Fibroblast of the conjunctiva (primary cell): ENCODE measurements at regions not wholly inside any gene's neighbourhood (a gene's known extent, or its start where the extent isn't known, plus 50 kb on each side); places are given as distances from the start of the nearest gene placed in this dataset.
"Not testable (repeated sequence)": the region's sequence is repeated elsewhere in the genome, so short reads cannot be mapped to it uniquely, and the experiment has no call there.

Source experiments
- DNase-seq: peaks from one replicate; pipeline ENCODE4 v3.0.0-alpha.2; 2010; ENCODE audit warnings: low read depth

DNA sequence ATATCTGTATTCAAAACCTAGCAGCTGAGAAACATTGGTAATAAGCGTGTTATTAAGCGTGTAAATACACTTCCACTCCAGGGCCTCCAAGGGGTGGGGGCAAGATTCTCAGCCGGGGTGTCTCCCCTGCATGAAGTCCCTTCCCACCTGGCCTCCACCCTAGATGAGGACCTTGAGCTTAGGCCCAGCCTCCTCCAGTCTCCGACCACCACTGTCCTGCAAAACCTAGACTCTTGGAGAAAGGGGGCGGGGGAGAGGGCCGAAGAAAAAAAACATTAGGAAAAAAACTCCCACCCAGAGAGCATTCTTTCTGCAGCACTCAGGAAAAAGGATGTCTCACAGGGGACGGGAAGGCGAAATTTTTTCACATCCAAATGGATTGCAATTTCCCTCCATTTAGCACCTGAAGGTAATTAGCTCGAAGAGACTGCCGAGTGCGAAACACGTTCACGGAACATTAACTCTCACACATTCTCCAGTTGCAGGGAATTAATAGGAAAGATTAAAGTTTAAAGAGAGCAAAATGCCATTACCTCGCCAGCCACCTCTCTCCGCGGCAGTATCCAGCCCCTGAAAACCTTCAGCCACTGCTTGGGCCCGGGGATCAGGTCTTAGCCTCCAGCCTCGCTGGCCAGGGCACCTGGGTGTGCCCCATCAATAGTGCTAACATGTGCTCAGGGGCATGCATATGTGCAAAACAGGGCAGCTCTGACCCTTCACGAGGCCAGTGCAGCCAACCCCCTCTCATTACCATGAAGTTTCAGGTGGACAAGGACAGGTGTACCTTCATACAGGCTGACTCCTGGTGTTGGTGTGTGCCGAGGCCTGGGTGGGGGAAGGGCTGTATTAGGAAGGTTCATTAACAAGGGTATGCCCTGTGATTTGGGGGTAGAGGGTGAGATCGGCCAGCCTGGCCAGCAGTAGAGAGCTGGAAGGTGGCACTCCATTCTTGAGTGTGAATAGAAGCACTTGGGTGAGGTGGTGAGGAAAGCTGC, 77.2 kb downstream of the HIF1AN start:
- no peak for DNase-seq

DNA sequence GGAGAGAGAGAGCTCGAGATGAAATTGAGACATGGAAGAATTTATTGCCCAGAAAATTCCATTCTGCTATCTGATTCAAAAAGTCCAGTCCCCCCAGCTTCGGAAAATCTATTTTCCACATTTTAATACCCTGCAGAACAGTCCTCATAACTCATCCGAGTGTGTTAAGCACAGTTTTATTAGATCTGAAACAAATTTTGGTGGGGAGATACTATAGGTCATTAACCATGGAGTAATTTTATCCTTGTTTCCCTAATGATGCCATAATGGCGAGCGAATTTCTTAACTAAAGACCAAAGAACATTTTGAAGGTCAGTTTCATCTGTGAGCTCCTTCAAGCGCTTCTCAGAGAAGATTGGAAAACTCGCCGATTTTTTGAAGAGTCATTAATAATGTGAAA, 78.1 kb downstream of the HIF1AN start:
- no peak for DNase-seq

DNA sequence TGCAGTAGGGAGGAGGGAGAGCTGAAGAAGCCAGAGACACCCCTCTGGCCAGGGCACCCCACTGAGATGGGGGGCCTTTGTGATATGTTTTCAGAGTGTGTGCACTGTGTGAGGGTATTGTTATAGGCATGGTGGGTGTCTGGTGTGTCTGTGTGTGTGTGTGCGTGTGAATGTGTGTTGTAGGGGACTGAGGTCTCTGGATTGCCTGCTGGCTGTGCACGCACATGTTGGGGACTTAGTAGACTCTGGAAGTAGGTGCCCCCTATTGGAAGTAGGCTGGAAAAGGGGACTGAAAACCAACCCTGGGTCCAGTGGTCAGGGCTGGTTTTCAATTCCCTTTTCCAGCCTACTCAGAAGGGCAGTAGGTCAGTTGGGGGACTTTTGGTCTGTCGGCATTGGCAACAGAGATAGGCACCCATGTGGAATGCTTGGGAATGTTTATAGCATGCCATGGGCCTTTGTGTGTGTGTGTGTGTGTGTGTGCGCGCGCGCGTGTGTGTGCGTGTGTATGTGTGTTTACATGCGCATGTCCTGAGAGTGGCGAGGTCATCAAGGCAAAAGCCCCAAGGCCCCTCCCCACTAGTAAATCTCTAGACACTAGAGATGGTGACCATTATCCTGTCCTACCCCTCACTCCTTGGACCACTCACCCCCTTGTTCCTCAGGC, 78.8 kb downstream of the HIF1AN start:
- no peak for DNase-seq

DNA sequence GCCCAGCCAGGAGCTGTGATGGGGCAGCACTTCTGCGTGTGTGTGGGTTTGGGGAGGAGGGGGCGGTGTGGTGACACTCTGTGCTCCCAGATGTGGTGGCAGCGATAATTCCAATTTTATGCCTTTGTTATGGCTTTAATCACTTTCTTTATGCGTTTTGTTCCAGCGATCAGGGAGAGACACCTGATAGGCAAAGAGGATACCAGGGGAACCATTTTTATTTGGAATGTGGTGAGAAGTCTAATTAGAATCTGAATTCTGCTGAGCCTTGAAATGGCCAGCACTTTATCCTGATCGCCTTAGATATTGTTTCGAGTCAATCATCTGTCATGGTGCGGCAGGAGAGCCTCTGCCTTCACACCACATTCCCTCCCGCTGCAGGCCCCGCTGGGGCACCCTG, 79.5 kb downstream of the HIF1AN start:
- DNase-seq, result no peak

DNA sequence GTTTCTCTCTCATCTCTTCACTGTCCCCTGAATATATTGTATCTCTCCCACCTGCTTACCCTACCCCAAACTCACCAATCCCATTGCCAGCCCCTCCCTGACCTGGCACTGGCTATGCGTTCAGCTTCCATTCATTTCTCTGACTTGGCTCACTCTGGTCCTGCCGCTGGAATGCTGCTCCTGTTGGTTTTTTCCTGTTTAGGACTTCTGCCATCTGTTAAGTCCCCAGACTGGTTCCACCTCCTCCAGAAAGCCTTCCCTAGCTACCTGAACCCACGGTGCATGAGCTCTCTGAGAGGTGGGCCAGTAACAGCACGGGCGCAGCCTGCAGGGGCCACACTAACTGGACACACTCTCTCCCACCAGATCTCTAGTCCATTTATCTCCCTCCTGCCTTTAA, 80.2 kb downstream of the HIF1AN start:
- DNase-seq, result no peak

DNA sequence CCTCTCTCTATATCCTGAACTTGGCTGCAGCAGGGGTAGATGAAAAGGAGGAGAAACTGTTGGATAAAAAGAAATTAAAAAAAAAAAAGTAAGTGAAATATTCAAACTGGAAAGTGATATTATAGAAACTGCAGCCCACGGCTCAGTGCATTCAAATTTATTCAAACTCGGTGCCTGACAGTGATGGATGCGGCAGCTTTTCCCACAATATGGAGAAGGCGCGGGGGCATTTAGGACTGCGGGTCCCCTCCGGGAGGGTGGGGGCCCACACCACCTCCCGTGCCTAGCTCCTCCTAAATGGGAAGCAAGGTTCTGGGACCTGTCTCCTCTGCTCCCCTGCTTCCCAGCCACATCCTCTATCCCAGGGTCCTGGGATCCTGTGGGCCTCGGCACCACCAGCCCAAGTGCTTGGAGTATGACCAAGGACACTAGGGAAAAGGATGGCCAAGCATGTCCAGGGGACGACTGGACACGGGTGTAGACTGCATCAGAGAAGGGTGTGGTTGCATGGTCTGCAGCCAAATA, 82.4 kb downstream of the HIF1AN start:
- DNase-seq, result no peak

DNA sequence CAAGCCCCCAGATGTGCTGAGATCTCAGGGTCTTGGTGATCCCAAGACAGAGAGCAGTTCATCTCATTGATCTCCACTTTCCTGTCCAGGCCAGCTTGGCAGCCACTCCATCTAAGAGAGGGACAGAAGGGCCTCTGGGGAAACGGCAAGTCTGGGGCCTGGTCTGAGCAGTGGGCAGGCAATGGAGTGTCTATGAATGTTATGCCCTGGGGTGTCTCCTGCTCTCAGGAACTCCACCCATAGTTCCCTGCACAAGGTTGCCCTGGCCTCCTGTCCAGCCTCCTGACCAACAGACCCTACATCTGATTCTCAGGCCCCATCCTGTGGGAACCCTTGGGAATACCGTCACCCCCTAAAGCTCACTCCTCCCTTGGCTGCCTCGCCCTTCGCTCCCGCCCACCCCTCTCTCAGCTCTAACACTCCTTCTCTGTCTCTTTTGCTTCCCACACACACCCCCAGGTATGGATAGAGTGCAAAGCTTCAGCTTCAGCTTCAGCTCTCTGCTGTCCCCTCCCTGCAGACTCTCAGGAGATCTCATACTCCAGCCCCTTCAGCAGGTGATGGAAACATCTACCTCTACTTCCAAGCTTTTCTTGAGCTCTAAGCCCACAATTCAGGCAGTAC, 83.0 kb downstream of the HIF1AN start:
- no peak for DNase-seq

DNA sequence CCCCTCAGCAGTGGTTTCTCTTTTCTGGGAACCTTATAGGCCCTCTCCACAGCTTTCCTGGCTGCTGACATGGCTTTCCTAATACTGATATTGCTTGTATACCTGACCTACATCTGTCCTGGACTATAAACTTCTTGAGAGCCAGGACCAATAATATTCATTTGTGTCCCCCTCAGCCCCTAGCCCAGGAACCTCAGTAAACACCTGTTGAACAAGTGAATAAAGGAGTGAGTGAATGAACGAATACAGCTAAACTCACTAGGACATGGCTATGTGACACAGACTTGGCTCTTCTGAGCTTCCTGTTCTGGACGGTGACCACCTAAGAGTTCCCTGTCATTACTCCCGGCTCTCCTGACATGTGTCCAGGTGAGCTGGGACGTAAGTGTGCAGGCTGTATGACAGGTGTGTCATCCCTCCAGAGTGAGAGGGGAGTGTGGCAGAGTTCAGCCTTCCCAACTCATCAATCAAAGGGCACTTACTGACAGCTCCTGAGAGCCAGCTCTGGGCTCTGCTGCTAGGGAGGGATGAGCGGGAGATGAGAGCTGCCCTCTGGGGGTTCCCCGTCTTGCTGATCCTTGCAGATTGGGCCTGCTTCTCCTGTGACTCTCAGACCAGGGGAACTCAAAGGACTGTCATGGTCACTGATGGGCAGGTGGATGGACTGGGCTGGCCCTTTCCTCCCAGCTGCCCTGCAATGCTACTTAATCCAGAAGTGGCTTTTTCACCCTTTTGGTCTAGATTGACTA, 84.5 kb downstream of the HIF1AN start:
- DNase-seq, result no peak

DNA sequence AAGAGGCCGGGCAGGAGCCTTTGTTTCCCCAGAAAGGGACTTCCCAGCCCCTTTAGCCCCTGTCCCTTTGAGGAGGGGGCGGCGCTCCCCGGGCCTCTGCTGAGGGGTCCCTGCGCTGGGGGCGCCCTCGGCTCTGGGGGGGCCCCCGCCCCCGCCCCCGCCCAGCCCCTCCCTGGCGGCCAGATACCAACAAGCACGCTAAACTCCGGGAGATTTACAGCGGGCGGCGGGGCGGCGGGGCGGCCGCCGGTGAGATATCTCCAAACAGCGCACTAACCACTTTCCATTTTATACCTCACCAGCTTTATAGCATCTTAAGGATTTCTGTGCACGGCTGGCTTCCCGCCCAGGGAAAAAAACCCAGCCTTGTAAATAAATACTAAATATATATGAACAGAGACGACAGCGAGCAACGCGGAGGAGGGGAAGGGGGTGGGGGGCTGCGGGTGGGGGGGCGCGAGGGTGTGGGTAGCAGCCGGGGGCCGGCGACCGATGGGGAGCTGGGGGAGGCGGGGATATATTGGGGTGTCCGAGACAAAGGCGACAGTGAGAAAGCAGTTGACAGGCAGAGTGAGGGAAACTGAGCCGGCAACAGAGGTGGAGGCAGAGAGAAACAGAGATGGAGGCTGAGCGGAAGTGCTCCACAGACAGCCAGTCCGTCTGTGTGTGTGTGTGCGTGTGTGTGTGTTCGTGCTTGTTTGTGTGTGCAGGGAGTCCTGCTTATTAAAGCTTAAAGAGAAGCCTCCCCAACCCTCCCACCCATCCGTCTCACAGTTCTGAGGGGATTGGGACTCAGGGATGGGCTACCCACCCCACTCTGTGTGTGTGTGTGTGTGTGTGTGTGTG, 85.8 kb downstream of the HIF1AN start:
- DNase-seq, result no peak

DNA sequence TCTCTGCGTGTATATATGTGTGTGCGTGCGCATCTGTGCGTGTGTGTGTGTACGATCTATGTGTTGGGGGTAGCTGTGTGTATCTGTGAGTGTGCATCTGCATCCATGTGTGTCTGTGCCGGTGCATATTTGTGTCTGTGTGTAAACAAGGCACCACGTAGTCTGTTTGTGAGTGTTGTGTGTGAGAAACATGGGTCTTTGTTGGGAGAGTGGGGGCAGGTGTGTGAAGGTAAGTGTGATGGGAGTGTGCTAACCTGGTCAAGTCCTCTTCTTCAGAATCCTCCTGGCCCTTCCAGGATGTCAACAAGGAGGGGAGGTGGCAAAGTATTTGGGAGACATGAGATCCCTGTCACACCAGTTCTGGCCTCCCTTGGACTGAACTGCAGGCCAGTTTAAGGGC, 87.2 kb downstream of the HIF1AN start:
- DNase-seq, result no peak

DNA sequence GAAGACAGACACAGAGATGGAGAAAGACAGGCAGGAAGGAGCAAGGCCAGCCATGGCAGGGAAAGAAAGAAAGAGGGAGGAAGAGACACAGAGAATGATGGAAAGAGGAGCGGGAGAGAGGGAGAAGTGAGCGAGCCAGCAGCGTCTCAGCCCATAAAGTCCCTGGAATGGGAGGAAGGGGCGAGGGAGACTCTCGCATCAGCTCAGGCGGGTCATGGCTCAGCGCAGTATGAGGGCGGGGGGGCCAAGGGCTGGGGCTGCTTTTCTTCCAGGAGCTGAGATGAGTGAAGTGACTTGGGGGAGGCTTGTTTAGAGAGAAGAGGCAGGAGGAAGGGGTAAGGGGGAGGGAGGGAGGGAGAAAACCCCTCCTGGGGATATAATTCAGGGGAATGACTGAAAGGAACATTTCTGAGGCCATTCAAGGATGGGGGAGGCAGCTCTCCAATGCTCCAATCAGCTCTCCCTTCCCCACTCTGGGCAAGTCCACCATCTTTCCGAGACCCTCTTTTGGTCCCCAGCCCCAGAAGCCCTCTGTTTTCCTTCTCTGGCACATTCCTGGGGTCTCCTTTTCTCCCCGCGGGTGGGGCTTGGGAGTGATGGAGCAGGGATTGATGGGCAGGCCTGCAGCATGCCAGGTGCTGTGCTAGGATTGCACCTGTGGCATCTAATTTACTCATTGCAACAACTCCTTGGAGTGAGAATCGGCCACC, 87.9 kb downstream of the HIF1AN start:
- DNase-seq, result no peak

DNA sequence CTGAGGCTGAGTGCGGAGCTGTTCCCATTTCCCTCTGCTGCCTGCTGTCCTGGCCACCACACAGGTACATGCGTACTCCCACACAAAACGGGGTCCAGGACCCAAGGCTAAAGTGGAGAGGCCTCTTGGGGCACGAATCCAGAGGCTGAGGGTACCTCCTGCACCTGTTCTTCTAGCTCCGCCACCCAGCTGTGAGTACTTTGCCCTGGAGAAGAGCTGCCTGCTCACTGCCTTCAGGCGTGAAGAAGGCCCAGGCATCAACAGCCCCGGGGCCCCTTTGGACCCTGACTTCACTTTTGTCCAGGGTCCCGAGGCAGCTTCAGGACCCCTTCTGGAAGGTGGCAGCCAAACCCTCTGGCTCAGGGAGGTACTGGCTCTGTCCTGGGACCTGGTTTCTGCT, 88.6 kb downstream of the HIF1AN start:
- no peak for DNase-seq

DNA sequence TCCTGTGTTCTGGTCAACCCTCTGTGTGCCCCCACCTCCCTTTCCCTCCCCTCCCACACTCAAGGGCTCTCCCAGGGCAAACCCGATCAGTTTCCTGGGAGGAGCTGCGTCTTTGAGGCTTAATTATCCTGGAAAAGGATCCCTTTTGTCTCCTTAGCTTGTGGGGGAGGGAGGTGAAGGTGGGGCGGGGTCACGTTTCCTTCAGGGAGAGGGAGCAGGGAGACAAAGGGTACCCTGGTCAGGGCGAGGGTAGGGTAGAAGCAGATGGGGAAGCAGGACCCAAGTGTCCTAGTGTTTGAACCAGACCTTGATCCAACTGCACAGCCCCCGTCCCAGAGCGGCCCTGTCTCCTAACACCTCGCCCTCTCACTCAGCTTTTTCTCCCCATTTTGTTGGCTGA, 90.1 kb downstream of the HIF1AN start:
- DNase-seq, result no peak

DNA sequence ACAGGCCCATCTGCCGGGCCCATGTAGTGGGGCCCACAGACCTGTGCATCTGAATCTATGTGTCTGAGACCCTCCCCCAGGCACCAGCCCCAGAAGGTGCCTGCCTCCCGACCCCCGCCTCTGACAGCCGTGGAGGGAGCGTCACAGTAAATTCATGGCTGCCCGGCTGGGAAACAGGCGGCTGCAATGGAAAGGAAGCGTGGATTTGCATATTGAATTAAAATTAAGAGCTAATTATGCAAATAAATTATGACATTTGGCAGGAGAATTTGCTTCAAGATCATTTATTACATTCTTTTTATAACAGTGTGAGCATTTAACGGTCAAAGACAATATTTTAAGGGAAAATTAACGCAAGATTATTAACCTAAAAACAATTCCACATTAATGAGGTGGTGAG, 92.3 kb downstream of the HIF1AN start:
- DNase-seq, result no peak

DNA sequence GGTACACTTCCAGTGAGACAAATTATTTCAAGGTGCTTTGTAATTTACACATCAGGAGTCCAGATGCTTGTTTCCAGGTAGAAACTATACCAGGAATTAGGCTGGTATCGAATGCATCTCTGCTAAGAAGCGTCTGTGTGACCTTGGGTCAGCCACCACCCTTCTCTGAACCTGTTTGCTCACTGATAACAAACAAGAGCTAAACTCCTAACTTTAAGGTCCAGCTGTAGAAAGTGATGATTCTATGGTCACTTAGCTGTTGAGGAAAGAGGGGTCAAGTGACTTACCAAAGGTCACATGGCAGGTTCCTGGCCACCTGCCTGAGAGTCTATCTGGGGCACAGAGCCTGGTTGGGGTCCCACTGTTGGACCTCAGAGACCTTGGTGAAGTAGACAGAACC, 95.4 kb downstream of the HIF1AN start:
- no peak for DNase-seq

DNA sequence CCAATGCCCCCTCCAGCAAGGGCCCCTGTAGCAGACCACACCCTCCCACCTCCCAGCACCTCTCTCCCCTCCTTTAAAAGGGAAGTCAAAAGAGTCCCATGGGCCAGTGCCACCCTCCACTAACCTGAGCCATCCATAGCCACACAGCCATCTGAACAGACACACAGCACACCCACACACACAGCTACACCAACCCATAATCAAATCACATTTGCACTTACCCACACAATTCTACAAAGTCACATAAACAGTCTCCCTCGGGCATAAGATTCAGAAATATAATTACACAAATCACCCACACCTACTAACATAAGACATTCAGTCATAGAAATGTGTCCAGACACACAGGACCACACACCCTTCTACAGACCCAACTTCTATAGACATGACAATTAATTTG, 96.3 kb downstream of the HIF1AN start:
- DNase-seq, result no peak

DNA sequence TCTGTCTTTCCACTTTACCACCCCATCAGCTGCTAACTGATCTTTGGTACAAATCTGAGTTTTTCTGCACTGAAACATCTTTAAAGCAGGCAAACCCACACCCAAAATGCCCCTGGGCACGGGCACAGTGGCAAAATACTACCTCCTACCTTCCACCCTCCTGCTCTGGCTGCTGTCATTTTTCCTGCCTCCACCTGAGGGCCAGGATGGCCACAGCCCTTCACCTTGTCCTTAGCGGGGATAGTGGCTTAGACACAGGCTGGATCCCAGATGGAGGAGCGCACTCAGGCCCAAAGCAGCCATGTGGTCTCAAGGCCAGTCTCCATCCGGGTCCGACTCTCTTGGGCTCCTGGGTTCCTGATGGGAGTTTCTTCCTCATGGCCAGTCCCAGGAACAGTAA, 98.3 kb downstream of the HIF1AN start:
- no peak for DNase-seq

DNA sequence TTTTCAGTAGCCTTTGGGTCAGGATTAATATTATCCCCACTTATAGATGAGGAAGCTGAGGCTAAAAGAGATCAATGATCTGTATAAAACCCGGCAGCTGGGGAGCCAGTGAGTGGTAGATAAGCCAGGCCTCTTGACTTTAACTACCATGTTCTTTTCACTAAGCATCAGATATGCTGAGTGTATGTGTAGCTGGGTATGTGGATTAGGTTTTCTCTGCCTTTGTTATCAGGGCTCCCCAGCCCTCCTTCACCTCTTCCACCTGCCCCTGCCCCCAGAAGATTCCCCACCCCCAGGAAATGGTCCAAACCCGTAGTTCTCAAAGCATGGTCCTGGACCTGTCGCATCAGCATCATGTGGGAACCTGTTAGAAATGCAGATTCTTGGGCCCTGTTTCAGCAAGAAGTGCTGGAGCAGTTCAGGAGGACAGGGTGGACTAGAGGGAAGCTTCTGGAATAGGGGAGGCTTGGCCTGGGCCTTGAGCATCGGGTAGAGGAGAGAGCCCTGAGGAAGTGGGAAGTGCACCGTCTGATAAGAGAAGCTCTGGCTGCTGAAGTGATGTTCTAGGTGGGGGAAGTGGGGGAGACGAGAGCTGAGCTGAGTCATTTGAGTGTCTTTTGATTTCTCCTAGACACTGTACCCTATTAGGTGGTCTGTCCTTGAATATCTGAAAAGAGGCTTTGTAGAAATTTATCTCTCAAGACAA, 101.3 kb downstream of the HIF1AN start:
- no peak for DNase-seq

DNA sequence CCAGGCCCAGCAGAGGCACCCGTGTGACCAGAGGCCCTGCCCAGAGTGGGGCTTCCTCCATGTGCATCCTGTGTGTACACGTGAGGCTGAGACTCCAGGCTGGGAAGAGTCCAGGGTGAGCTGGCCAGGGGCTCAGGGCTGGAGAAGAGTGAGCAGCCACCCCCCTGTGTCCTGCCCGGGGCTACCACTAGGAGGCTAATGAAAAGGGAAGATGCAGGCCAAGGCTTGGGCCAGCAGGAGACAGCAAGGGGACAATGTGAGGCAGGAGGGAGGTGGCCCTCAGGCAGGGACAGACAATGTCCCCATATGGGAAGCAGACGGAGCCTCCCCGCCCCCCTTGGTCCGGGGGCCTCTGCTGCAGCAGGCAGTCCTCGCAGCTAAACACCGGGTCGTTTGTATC, 102.0 kb downstream of the HIF1AN start:
- DNase-seq, result no peak

DNA sequence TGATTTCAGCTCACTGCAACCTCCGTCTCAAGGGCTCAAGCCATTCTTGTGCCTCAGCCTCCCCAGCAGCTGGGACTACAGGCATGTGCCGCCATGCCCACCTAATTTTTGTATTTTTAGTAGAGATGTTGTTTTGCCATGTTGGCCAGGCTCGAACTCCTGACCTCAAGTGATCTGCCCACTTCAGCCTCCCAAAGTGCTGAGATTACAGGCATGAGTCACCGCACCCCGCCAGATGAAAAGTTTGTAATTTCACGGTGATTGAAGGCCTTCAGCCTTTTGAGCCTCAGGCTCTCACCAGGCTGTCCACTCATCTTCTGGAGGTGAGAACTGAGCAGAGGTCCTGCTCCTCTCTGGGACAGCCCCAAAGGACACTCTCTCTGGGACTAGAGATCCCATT, 103.2 kb downstream of the HIF1AN start:
- not testable (repeated sequence) for DNase-seq
